ENCODE measurements at regions not wholly inside any gene's neighbourhood (a gene's known extent, or its start where the extent isn't known, plus 50 kb on each side); places are given as distances from the start of the nearest gene placed in this dataset.
"Not testable (repeated sequence)": the region's sequence is repeated elsewhere in the genome, so short reads cannot be mapped to it uniquely, and the experiment has no call there.

GRCh38 chr15:84480174-84480681, 120.6 kb upstream of the ZSCAN2 start:
- not testable (repeated sequence) for H3K9me3 ChIP-seq (ENCODE audit: control insufficient read depth in 2 of 3, insufficient read depth in 1 of 3, low read length in 3 of 3)

GRCh38 chr15:84483859-84484258, 117.0 kb upstream of the ZSCAN2 start:
- H3K36me3 ChIP-seq (ENCODE audit: control insufficient read depth in 2 of 3, insufficient read depth in 3 of 3, low read length in 3 of 3); H3K9me3 ChIP-seq (ENCODE audit: control insufficient read depth in 2 of 3, insufficient read depth in 1 of 3, low read length in 3 of 3); H3K4me3 ChIP-seq (ENCODE audit: low read length in 3 of 3); H3K27ac ChIP-seq (ENCODE audit: low read depth in 2 of 2, low read length in 2 of 2); H3K27me3 ChIP-seq (ENCODE audit: control insufficient read depth, insufficient read depth, low read length); H3K9ac ChIP-seq (ENCODE audit: low read length in 3 of 3); H3K4me1 ChIP-seq (ENCODE audit: control insufficient read depth in 2 of 3, insufficient read depth in 2 of 3, low read depth in 1 of 3, low read length in 3 of 3); FAIRE-seq; intact Hi-C loops (cut with DNase I): not testable (repeated sequence)
- DNase-seq: peak in 1 of 5 donors; percentile 51

More at GRCh38 chr15:84480174-84480681, 120.6 kb upstream of the ZSCAN2 start:
- H3K4me3 ChIP-seq (ENCODE audit: low read length in 3 of 3); FAIRE-seq; DNase-seq; H3K27me3 ChIP-seq (ENCODE audit: control insufficient read depth, insufficient read depth, low read length); intact Hi-C loops (cut with DNase I); H3K9ac ChIP-seq (ENCODE audit: low read length in 3 of 3); H3K36me3 ChIP-seq (ENCODE audit: control insufficient read depth in 2 of 3, insufficient read depth in 3 of 3, low read length in 3 of 3); H3K4me1 ChIP-seq (ENCODE audit: control insufficient read depth in 2 of 3, insufficient read depth in 2 of 3, low read depth in 1 of 3, low read length in 3 of 3); H3K27ac ChIP-seq (ENCODE audit: low read depth in 2 of 2, low read length in 2 of 2): not testable (repeated sequence)

- DNase-seq: peak in 1 of 5 donors; percentile 83
- H3K4me3 ChIP-seq (ENCODE audit: low read length in 3 of 3); H3K4me1 ChIP-seq (ENCODE audit: control insufficient read depth in 2 of 3, insufficient read depth in 2 of 3, low read depth in 1 of 3, low read length in 3 of 3); H3K27me3 ChIP-seq (ENCODE audit: control insufficient read depth, insufficient read depth, low read length); FAIRE-seq; intact Hi-C loops (cut with DNase I); H3K36me3 ChIP-seq (ENCODE audit: control insufficient read depth in 2 of 3, insufficient read depth in 3 of 3, low read length in 3 of 3); H3K9me3 ChIP-seq (ENCODE audit: control insufficient read depth in 2 of 3, insufficient read depth in 1 of 3, low read length in 3 of 3); H3K27ac ChIP-seq (ENCODE audit: low read depth in 2 of 2, low read length in 2 of 2); H3K9ac ChIP-seq (ENCODE audit: low read length in 3 of 3): not testable (repeated sequence)
Observed at GRCh38 chr15:84500165-84500889, 100.5 kb upstream of the ZSCAN2 start.

GRCh38 chr15:84503101-84503500, 97.7 kb upstream of the ZSCAN2 start:
- H3K4me3 ChIP-seq (ENCODE audit: low read length in 3 of 3); H3K9me3 ChIP-seq (ENCODE audit: control insufficient read depth in 2 of 3, insufficient read depth in 1 of 3, low read length in 3 of 3); FAIRE-seq; H3K36me3 ChIP-seq (ENCODE audit: control insufficient read depth in 2 of 3, insufficient read depth in 3 of 3, low read length in 3 of 3); H3K9ac ChIP-seq (ENCODE audit: low read length in 3 of 3); H3K27ac ChIP-seq (ENCODE audit: low read depth in 2 of 2, low read length in 2 of 2); H3K27me3 ChIP-seq (ENCODE audit: control insufficient read depth, insufficient read depth, low read length); DNase-seq; H3K4me1 ChIP-seq (ENCODE audit: control insufficient read depth in 2 of 3, insufficient read depth in 2 of 3, low read depth in 1 of 3, low read length in 3 of 3); intact Hi-C loops (cut with DNase I): not testable (repeated sequence)

- DNase-seq; H3K27ac ChIP-seq (ENCODE audit: low read depth in 2 of 2, low read length in 2 of 2); intact Hi-C loops (cut with DNase I); H3K36me3 ChIP-seq (ENCODE audit: control insufficient read depth in 2 of 3, insufficient read depth in 3 of 3, low read length in 3 of 3); H3K27me3 ChIP-seq (ENCODE audit: control insufficient read depth, insufficient read depth, low read length); H3K9me3 ChIP-seq (ENCODE audit: control insufficient read depth in 2 of 3, insufficient read depth in 1 of 3, low read length in 3 of 3); H3K4me1 ChIP-seq (ENCODE audit: control insufficient read depth in 2 of 3, insufficient read depth in 2 of 3, low read depth in 1 of 3, low read length in 3 of 3); FAIRE-seq; H3K4me3 ChIP-seq (ENCODE audit: low read length in 3 of 3); H3K9ac ChIP-seq (ENCODE audit: low read length in 3 of 3): not testable (repeated sequence)
Observed at GRCh38 chr15:84505552-84505951, 95.3 kb upstream of the ZSCAN2 start.

GRCh38 chr15:84512324-84512723, 88.5 kb upstream of the ZSCAN2 start:
- H3K27me3 ChIP-seq (ENCODE audit: control insufficient read depth, insufficient read depth, low read length); H3K9ac ChIP-seq (ENCODE audit: low read length in 3 of 3); H3K4me3 ChIP-seq (ENCODE audit: low read length in 3 of 3); DNase-seq; H3K36me3 ChIP-seq (ENCODE audit: control insufficient read depth in 2 of 3, insufficient read depth in 3 of 3, low read length in 3 of 3); intact Hi-C loops (cut with DNase I); FAIRE-seq; H3K9me3 ChIP-seq (ENCODE audit: control insufficient read depth in 2 of 3, insufficient read depth in 1 of 3, low read length in 3 of 3); H3K27ac ChIP-seq (ENCODE audit: low read depth in 2 of 2, low read length in 2 of 2); H3K4me1 ChIP-seq (ENCODE audit: control insufficient read depth in 2 of 3, insufficient read depth in 2 of 3, low read depth in 1 of 3, low read length in 3 of 3): not testable (repeated sequence)

- H3K4me1 ChIP-seq (ENCODE audit: control insufficient read depth in 2 of 3, insufficient read depth in 2 of 3, low read depth in 1 of 3, low read length in 3 of 3); intact Hi-C loops (cut with DNase I); H3K9ac ChIP-seq (ENCODE audit: low read length in 3 of 3); H3K27me3 ChIP-seq (ENCODE audit: control insufficient read depth, insufficient read depth, low read length); FAIRE-seq; H3K4me3 ChIP-seq (ENCODE audit: low read length in 3 of 3); H3K36me3 ChIP-seq (ENCODE audit: control insufficient read depth in 2 of 3, insufficient read depth in 3 of 3, low read length in 3 of 3); H3K27ac ChIP-seq (ENCODE audit: low read depth in 2 of 2, low read length in 2 of 2); H3K9me3 ChIP-seq (ENCODE audit: control insufficient read depth in 2 of 3, insufficient read depth in 1 of 3, low read length in 3 of 3): not testable (repeated sequence)
- DNase-seq: peak in 1 of 5 donors; percentile 30
Observed at GRCh38 chr15:84516773-84517172, 84.0 kb upstream of the ZSCAN2 start.

- H3K4me1 ChIP-seq (ENCODE audit: control insufficient read depth in 2 of 3, insufficient read depth in 2 of 3, low read depth in 1 of 3, low read length in 3 of 3); H3K27me3 ChIP-seq (ENCODE audit: control insufficient read depth, insufficient read depth, low read length); H3K27ac ChIP-seq (ENCODE audit: low read depth in 2 of 2, low read length in 2 of 2); H3K9me3 ChIP-seq (ENCODE audit: control insufficient read depth in 2 of 3, insufficient read depth in 1 of 3, low read length in 3 of 3); H3K9ac ChIP-seq (ENCODE audit: low read length in 3 of 3); intact Hi-C loops (cut with DNase I); DNase-seq; FAIRE-seq; H3K36me3 ChIP-seq (ENCODE audit: control insufficient read depth in 2 of 3, insufficient read depth in 3 of 3, low read length in 3 of 3); H3K4me3 ChIP-seq (ENCODE audit: low read length in 3 of 3): not testable (repeated sequence)
Observed at GRCh38 chr15:84525491-84526344, 75.1 kb upstream of the ZSCAN2 start.

Measured in kidney (tissue), 10 donors.